Sigmoid colon (tissue), 6 donors: ENCODE measurements at regions not wholly inside any gene's neighbourhood (a gene's known extent, or its start where the extent isn't known, plus 50 kb on each side); places are given as distances from the start of the nearest gene placed in this dataset.

Experiments used
- DNase-seq: peaks from one replicate; pipeline ENCODE4 v3.0.0-alpha.2; 2019
- H3K27ac ChIP-seq, 4 donors: fragments of 200-600 bp; sonication (generic); one replicate each; pipeline ENCODE4 v1.5.1; 2016 to 2019; ENCODE audit warnings: mild to moderate bottlenecking in 1 of 4
- H3K27me3 ChIP-seq, 3 donors: fragments of 200-600 bp; sonication (generic); one replicate each; pipeline ENCODE4 v1.5.1; 2019; ENCODE audit warnings: mild to moderate bottlenecking in 1 of 3
- H3K36me3 ChIP-seq, 4 donors: fragments of 200-600 bp; sonication (generic); one replicate each; pipeline ENCODE4 v1.5.1; 2016 to 2019
- H3K4me1 ChIP-seq, 4 donors: fragments of 200-600 bp; sonication (generic); one replicate each; pipeline ENCODE4 v1.5.1; 2017 to 2019
- H3K4me3 ChIP-seq, 4 donors: fragments of 200-600 bp; sonication (generic); one replicate each; pipeline ENCODE4 v1.5.1; 2017 to 2019; ENCODE audit warnings: mild to moderate bottlenecking in 2 of 4, moderate library complexity in 1 of 4
- H3K9me3 ChIP-seq, 4 donors: fragments of 200-600 bp in 3 of 4; sonication (generic) in 3 of 4; one replicate each; pipeline versions ENCODE4 v1.5.1 to v1.6.1; 2013 to 2019
- EP300 ChIP-seq, 4 donors: sonication (generic); formaldehyde crosslinking; IDR thresholded peaks; one replicate each; pipeline ENCODE4 v1.6.1; 2017; ENCODE audit warnings: antibody characterized with exemption in 4 of 4
- POLR2A ChIP-seq, 2 donors: fragments of 450-650 bp; IDR thresholded peaks; one replicate each; pipeline ENCODE4 v1.6.1; 2016; ENCODE audit warnings: antibody characterized with exemption in 2 of 2, mild to moderate bottlenecking in 2 of 2, moderate library complexity in 2 of 2
- POLR2AphosphoS5 ChIP-seq, 4 donors: sonication (generic); formaldehyde crosslinking; IDR thresholded peaks; one replicate each; pipeline ENCODE4 v1.6.1; 2017; ENCODE audit warnings: antibody characterized with exemption in 4 of 4
- WGBS, 2 donors: extraction: QIAGEN DNeasy Blood & Tissue Kit; methylation state at CpG; one replicate each; pipeline ENCODE4 v1.1.7; 2013; 5-methylcytosine and 5-hydroxymethylcytosine counted together
- intact Hi-C: fragments of 100-400 bp; cut with DNase I; formaldehyde crosslinking; loops from one replicate; pipeline ENCODE4 v1.15.1; 2023
- TF ChIP-seq, protein P1 (sequence below), 4 experiments: fragments of 450-650 bp in 3 of 4; fragments of 200-600 bp in 1 of 4; IDR thresholded peaks; one replicate each; pipeline ENCODE4 v1.5.1; 2016 to 2019; ENCODE audit warnings: antibody characterized with exemption in 4 of 4, mild to moderate bottlenecking in 3 of 4, moderate library complexity in 2 of 4
- donor health status: healthy with polysubstance abuse.
- donor health status: healthy.

DNA sequence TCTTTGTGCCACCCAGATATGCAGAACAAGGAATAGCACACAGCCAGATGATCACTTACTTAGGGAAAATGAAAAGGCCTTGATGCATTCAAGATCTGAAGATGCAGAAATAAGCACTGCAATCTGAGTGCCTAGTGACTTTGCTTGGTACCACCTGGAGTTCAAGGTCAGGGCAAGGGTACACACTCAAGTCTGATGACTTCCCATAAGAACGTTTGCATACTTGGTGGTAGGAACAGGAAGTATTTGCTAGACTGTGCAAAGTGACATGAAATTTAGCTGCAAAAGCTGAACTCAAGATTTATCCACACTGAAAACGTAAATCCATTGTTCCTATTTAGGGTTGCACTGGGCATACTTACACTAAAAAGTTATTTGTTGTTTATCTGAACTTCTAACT lies 177.1 kb downstream of the PIK3R1 start:
- Histone ChIP-seq H3K4me1 (no peaks in the 10 kb centered on the region), H3K9me3 (no peaks in the 10 kb centered on the region), H3K36me3 (no peaks in the 10 kb centered on the region), H3K4me3 (no peak overlapping the region), H3K27ac (no peak overlapping the region), H3K27me3 (no peaks in the 10 kb centered on the region)
- no peak for DNase-seq
- 28 to 39% methylated on average over 2 of the region's 2 CpGs for WGBS, 2 donors
- TF ChIP-seq POLR2AphosphoS5 (IDR thresholded peaks at IDR 0.05), result no peak
- intact Hi-C loops, result no loop called here

DNA sequence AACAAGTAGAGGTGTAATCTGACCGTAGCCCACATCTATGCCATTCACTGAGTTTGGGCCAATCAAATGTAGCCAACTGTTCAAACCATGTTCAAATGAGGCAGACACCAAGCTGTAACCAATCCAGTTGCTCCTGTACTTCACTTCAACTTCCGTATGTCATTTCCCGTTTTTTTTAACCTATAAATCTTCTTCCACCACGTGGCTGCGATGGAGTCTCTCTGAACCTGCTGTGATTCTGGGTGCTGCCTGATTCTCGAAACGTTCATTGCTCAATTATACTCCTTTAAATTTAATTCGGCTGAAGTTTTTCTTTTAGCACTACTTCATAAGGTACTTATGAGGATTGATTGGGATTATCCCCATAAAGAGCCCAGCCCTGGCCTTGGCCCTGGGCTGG lies 179.7 kb downstream of the PIK3R1 start:
- intact Hi-C loops, result no loop called here
- no peaks in the 10 kb centered on the region for H3K36me3 ChIP-seq
- 89 to 93% methylated on average over 8 of the region's 8 CpGs for WGBS, 2 donors

DNA sequence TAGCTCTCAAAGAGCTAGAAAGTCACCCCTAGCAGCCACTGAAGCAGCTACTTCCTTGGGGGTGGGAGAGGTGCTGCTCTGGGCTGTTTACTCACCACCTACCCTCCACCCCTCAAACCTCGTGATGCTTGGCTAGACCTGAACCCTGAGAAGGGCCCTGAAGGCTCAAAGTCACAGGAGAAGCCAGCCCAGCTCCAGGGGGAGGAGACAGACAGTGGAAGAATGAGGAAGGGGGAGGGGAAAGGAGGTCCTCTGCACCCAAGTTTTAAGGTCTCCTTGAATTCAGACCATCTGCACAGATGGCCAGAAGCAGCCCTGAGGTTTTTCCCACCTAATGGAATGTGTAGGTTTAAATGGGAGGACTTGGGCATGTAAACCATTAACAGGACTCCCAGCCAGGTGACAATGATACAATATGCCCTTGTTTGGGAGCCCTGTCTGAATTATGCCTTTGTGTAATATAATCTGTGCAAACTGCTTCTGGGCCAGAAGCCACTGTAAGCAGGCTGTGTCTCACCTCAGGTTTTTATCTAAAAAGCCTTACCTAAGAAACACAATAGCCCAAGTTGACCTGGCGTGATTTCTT lies 180.5 kb downstream of the PIK3R1 start:
- no peak overlapping the region for H3K27ac ChIP-seq
- TF ChIP-seq POLR2A (IDR thresholded peaks at IDR 0.05) (no peak), POLR2AphosphoS5 (IDR thresholded peaks at IDR 0.05) (no peak), EP300 (IDR thresholded peaks at IDR 0.05) (no peak)
- TF ChIP-seq, protein P1, sequence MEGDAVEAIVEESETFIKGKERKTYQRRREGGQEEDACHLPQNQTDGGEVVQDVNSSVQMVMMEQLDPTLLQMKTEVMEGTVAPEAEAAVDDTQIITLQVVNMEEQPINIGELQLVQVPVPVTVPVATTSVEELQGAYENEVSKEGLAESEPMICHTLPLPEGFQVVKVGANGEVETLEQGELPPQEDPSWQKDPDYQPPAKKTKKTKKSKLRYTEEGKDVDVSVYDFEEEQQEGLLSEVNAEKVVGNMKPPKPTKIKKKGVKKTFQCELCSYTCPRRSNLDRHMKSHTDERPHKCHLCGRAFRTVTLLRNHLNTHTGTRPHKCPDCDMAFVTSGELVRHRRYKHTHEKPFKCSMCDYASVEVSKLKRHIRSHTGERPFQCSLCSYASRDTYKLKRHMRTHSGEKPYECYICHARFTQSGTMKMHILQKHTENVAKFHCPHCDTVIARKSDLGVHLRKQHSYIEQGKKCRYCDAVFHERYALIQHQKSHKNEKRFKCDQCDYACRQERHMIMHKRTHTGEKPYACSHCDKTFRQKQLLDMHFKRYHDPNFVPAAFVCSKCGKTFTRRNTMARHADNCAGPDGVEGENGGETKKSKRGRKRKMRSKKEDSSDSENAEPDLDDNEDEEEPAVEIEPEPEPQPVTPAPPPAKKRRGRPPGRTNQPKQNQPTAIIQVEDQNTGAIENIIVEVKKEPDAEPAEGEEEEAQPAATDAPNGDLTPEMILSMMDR (IDR thresholded peaks at IDR 0.05), result no peak
- intact Hi-C loops, result no loop called here

More for the DNA sequence above, 179.7 kb downstream of the PIK3R1 start:
- Histone ChIP-seq H3K27me3 (no peaks in the 10 kb centered on the region), H3K4me3 (no peak overlapping the region), H3K27ac (no peak overlapping the region), H3K4me1 (no peaks in the 10 kb centered on the region), H3K9me3 (peaks cover 0 to 3% (median 0%) of the 10 kb centered on the region in 4 donors)
- no peak for DNase-seq
- no peak for TF ChIP-seq POLR2AphosphoS5 (IDR thresholded peaks at IDR 0.05)
- no peak for TF ChIP-seq EP300 (IDR thresholded peaks at IDR 0.05)
- TF ChIP-seq POLR2A (IDR thresholded peaks at IDR 0.05), result no peak
- TF ChIP-seq, protein P1 (IDR thresholded peaks at IDR 0.05), result no peak

DNA sequence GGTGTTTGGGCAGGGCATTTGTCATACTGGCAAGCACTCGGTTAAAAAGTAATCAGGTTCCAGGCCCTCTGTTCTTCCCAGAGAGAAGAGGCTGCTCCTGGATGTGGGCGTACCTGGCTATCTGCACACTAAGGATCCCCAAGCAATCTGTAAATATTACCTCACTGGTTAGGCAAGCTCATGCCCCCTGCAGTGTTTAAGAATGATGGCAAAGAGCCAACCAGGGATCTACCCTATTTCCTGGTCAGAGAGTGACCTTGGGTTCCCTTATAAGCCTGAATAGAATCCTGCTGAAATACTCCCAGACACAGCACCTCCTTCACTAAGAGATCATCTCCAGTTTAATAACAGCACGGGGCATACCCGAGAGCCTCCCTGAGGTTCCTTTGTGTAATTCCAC lies 181.2 kb downstream of the PIK3R1 start:
- Histone ChIP-seq H3K27me3 (no peaks in the 10 kb centered on the region), H3K27ac (no peak overlapping the region), H3K4me1 (no peaks in the 10 kb centered on the region), H3K4me3 (no peak overlapping the region), H3K9me3 (peaks cover 0 to 3% (median 0%) of the 10 kb centered on the region in 4 donors), H3K36me3 (no peaks in the 10 kb centered on the region)
- intact Hi-C loops, result no loop called here
- DNase-seq, result no peak
- TF ChIP-seq, protein P1 (IDR thresholded peaks at IDR 0.05), result no peak
- 24 to 71% methylated on average over 4 of the region's 4 CpGs for WGBS, 2 donors

More for the DNA sequence above, 180.5 kb downstream of the PIK3R1 start:
- H3K27me3 ChIP-seq, result no peaks in the 10 kb centered on the region
- H3K4me1 ChIP-seq, result no peaks in the 10 kb centered on the region
- H3K36me3 ChIP-seq, result no peaks in the 10 kb centered on the region
- peaks cover 0 to 3% (median 0%) of the 10 kb centered on the region in 4 donors for H3K9me3 ChIP-seq
- DNase-seq, result no peak
- H3K4me3 ChIP-seq, result no peak overlapping the region
- WGBS, 2 donors, result 12 to 55% methylated on average over 2 of the region's 2 CpGs

DNA sequence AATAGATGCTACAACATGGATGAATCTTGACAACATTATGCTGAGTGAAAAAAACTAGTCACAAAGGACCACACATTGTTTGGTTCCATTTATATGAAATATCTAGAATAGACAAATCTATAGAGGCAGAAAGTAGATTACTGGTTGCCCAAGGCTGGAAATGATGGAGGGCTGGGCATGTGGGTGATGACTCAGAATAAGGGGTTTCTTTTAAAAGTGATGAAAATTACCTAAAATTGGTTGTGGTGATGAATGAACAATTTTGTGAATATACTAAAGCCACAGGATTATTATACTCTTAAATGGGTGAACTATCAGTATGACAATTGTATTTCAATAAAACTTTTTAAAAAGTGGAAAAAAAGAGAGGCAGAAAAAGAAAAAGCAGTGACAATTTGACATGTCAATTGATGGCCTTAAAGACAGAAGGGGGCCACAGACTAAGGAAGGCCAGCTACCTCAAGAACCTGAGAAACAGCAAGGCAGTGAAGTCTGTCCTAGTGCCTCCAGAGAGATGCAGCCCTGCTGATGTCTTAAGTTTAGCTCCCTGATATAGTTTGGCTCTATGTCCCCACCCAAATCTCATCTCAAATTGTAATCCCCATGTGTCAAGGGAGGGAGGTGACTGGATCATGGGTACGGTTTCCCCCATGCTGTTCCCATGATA lies 182.7 kb downstream of the PIK3R1 start:
- intact Hi-C loops, result no loop called here
- TF ChIP-seq POLR2A (IDR thresholded peaks at IDR 0.05), result no peak
- no peak for TF ChIP-seq POLR2AphosphoS5 (IDR thresholded peaks at IDR 0.05)
- TF ChIP-seq, protein P1 (IDR thresholded peaks at IDR 0.05), result no peak
- TF ChIP-seq EP300 (IDR thresholded peaks at IDR 0.05), result no peak
- H3K27ac ChIP-seq, result no peak overlapping the region
- no peak for DNase-seq
- H3K9me3 ChIP-seq, result peaks cover 0 to 3% (median 0%) of the 10 kb centered on the region in 4 donors
- H3K4me1 ChIP-seq, result no peaks in the 10 kb centered on the region
- no peak overlapping the region for H3K4me3 ChIP-seq
- H3K27me3 ChIP-seq, result no peaks in the 10 kb centered on the region
- WGBS, 2 donors, result 94 to 95% methylated on average over 1 of the region's 1 CpG
- H3K36me3 ChIP-seq, result no peaks in the 10 kb centered on the region
